Smooth muscle cell (in vitro differentiated cells): ENCODE measurements at regions not wholly inside any gene's neighbourhood (a gene's known extent, or its start where the extent isn't known, plus 50 kb on each side); places are given as distances from the start of the nearest gene placed in this dataset. TPM values are rescaled to one million over a fixed set of nuclear protein-coding genes. Genes with fewer than 3 reads are reported as not detected.
"Not testable (repeated sequence)": the region's sequence is repeated elsewhere in the genome, so short reads cannot be mapped to it uniquely, and the experiment has no call there.

Experiments used
- DNase-seq: peaks from one replicate; lab custom pipeline; 2025; ENCODE audit not compliant: unreplicated experiment; lab: John Stamatoyannopoulos, UW
- H2AFZ ChIP-seq: fragments of 200-600 bp; sonication (generic); 2 replicates; pipeline ENCODE4 v1.6.0; 2016; ENCODE audit warnings: antibody characterized with exemption, low read depth, mild to moderate bottlenecking
- H3F3A ChIP-seq: fragments of 200-600 bp; sonication (generic); 2 replicates; pipeline ENCODE4 v1.6.0; 2017; ENCODE audit warnings: antibody characterized with exemption, low read depth
- H3K27ac ChIP-seq: fragments of 200-600 bp; sonication (generic); 2 replicates; pipeline ENCODE4 v1.5.1; 2016; ENCODE audit warnings: low read depth, mild to moderate bottlenecking
- H3K27me3 ChIP-seq: fragments of 200-600 bp; sonication (generic); 2 replicates; pipeline ENCODE4 v1.6.1; 2016; ENCODE audit warnings: low read depth, mild to moderate bottlenecking
- H3K36me3 ChIP-seq: fragments of 200-600 bp; sonication (generic); 2 replicates; pipeline ENCODE4 v1.5.1; 2016; ENCODE audit warnings: low read depth
- H3K4me1 ChIP-seq: fragments of 200-600 bp; sonication (generic); 2 replicates; pipeline ENCODE4 v1.5.1; 2016; ENCODE audit warnings: low read depth
- H3K4me2 ChIP-seq: fragments of 200-600 bp; sonication (generic); 2 replicates; pipeline ENCODE4 v1.6.0; 2016; ENCODE audit warnings: mild to moderate bottlenecking
- H3K4me3 ChIP-seq: fragments of 200-600 bp; sonication (generic); 2 replicates; pipeline ENCODE4 v1.5.1; 2016; ENCODE audit warnings: mild to moderate bottlenecking
- H3K79me2 ChIP-seq: fragments of 200-600 bp; sonication (generic); 2 replicates; pipeline ENCODE4 v1.6.0; 2016; ENCODE audit warnings: low read depth, mild to moderate bottlenecking
- H3K9ac ChIP-seq: fragments of 200-600 bp; sonication (generic); 2 replicates; pipeline ENCODE4 v1.6.0; 2016; ENCODE audit warnings: low read depth
- H3K9me3 ChIP-seq: fragments of 200-600 bp; sonication (generic); replicated peaks from 2 replicates; pipeline ENCODE4 v1.5.1; 2016; ENCODE audit warnings: low read depth
- H4K20me1 ChIP-seq: fragments of 200-600 bp; sonication (generic); 2 replicates; pipeline ENCODE4 v1.6.0; 2016; ENCODE audit warnings: low read depth
- CTCF ChIP-seq: fragments of 200-600 bp; sonication (generic); IDR thresholded peaks from 2 replicates; pipeline ENCODE4 v1.5.1; 2017; ENCODE audit warnings: borderline replicate concordance, mild to moderate bottlenecking, antibody characterized with exemption; ENCODE audit not compliant: insufficient read depth, poor library complexity, severe bottlenecking
- WGBS: methylation state at CpG from one replicate; pipeline ENCODE4 v1.1.7; 2016; ENCODE audit warnings: low lambda C conversion rate; 5-methylcytosine and 5-hydroxymethylcytosine counted together
- small RNA-seq: library from RNA; depleted of rRNA; stranded (forward); fragments of <200 nt; gene quantifications from one replicate; pipeline ENCODE3, GENCODE V24; 2014

GRCh38 chr15:79779746-79780145 lies 117.1 kb downstream of the MTHFS start:
- no peak overlapping the region for H3K4me2 ChIP-seq
- no peaks in the 10 kb centered on the region for H4K20me1 ChIP-seq
- H3K36me3 ChIP-seq, result no peaks in the 10 kb centered on the region
- H3K9me3 ChIP-seq, result no peaks in the 10 kb centered on the region
- no peaks in the 10 kb centered on the region for H3F3A ChIP-seq
- 98% methylated on average over 2 of the region's 2 CpGs for WGBS
- no peak overlapping the region for H3K9ac ChIP-seq
- no peak overlapping the region for H3K27ac ChIP-seq
- no peak for DNase-seq
- H2AFZ ChIP-seq, result no peak overlapping the region
- no peak overlapping the region for H3K4me3 ChIP-seq
- no peaks in the 10 kb centered on the region for H3K4me1 ChIP-seq
- no peaks in the 10 kb centered on the region for H3K27me3 ChIP-seq
- TF ChIP-seq CTCF, result no peak
- no peaks in the 10 kb centered on the region for H3K79me2 ChIP-seq

- H3K4me1 ChIP-seq, H3K27me3 ChIP-seq, H3K36me3 ChIP-seq, H4K20me1 ChIP-seq, H3K27ac ChIP-seq, H2AFZ ChIP-seq, H3K9ac ChIP-seq, DNase-seq, H3K4me2 ChIP-seq, H3K4me3 ChIP-seq, H3F3A ChIP-seq, H3K79me2 ChIP-seq, H3K9me3 ChIP-seq: not testable (repeated sequence)
These were observed 114.5 kb downstream of the MTHFS start for GRCh38 chr15:79782307-79782706.

Small RNA genes lying in the stretch of these regions (small RNA-seq; reads per million reads assigned to genes)
- gene AC026826.2 (not detected), gene AC026826.3 (not detected)
